ENCODE measurements at regions not wholly inside any gene's neighbourhood (a gene's known extent, or its start where the extent isn't known, plus 50 kb on each side); places are given as distances from the start of the nearest gene placed in this dataset.

DNA sequence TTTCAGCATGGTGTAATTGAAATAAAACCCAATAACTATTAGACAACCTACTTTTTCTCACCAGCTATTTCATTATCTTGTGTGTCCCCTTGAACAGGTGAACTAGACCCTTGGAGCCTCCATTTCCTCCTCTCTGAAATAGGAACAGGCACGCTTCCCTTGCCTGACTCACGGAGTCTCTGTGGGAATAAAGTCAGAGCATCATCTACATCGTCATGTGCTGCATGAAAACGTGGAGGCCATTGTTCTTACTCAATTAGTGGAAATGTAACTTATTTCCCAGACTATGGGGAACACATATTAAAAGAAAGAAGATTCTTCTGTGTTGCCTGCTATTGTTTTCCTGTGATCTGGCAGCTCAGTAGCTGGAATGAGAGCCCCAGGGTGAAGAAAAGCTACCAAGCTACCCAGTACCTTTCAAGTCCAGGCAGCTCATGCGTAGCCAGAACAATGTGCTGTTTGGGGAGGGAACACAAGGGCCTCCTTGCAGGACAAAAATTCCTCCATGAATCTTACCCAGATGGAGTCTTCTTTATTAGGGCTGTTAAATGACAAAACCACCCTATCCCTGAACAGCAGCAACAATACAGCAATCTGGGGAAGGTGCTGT lies 59.8 kb downstream of the SOX11 start:
- no peak overlapping the region for H3K4me3 ChIP-seq (ENCODE audit: insufficient read depth, low read depth, low read length, poor library complexity, severe bottlenecking)
- H3K27me3 ChIP-seq (replicated peaks; ENCODE audit: control insufficient read depth, insufficient read depth, low read length, poor library complexity, severe bottlenecking): no peaks in the 10 kb centered on the region
- DNase-seq: no peak
- no peaks in the 10 kb centered on the region for H3K36me3 ChIP-seq (ENCODE audit: control insufficient read depth, insufficient read depth, low read length)
- H3K27ac ChIP-seq (ENCODE audit: insufficient read depth, low read length, poor library complexity, severe bottlenecking): no peak overlapping the region
- H3K4me1 ChIP-seq (ENCODE audit: control insufficient read depth, insufficient read depth, low read length, poor library complexity, severe bottlenecking): no peaks in the 10 kb centered on the region
- no peaks in the 10 kb centered on the region for H3K9me3 ChIP-seq (ENCODE audit: control insufficient read depth, low read length)

GRCh38 chr2:5756272-5756671 lies 64.1 kb downstream of the SOX11 start:
- Histone ChIP-seq H3K36me3 (ENCODE audit: control insufficient read depth, insufficient read depth, low read length) (no peaks in the 10 kb centered on the region), H3K9me3 (ENCODE audit: control insufficient read depth, low read length) (no peaks in the 10 kb centered on the region), H3K4me1 (ENCODE audit: control insufficient read depth, insufficient read depth, low read length, poor library complexity, severe bottlenecking) (no peaks in the 10 kb centered on the region), H3K4me3 (ENCODE audit: insufficient read depth, low read depth, low read length, poor library complexity, severe bottlenecking) (no peak overlapping the region), H3K27ac (ENCODE audit: insufficient read depth, low read length, poor library complexity, severe bottlenecking) (no peak overlapping the region), H3K27me3 (replicated peaks; ENCODE audit: control insufficient read depth, insufficient read depth, low read length, poor library complexity, severe bottlenecking) (no peaks in the 10 kb centered on the region)
- DNase-seq: no peak

GRCh38 chr2:5758346-5758745 lies 66.2 kb downstream of the SOX11 start:
- H3K4me3 ChIP-seq (ENCODE audit: insufficient read depth, low read depth, low read length, poor library complexity, severe bottlenecking): no peak overlapping the region
- H3K4me1 ChIP-seq (ENCODE audit: control insufficient read depth, insufficient read depth, low read length, poor library complexity, severe bottlenecking): no peaks in the 10 kb centered on the region
- no peaks in the 10 kb centered on the region for H3K36me3 ChIP-seq (ENCODE audit: control insufficient read depth, insufficient read depth, low read length)
- no peaks in the 10 kb centered on the region for H3K9me3 ChIP-seq (ENCODE audit: control insufficient read depth, low read length)
- H3K27me3 ChIP-seq (replicated peaks; ENCODE audit: control insufficient read depth, insufficient read depth, low read length, poor library complexity, severe bottlenecking): no peaks in the 10 kb centered on the region
- H3K27ac ChIP-seq (ENCODE audit: insufficient read depth, low read length, poor library complexity, severe bottlenecking): no peak overlapping the region
- no peak for DNase-seq

- H3K36me3 ChIP-seq (ENCODE audit: control insufficient read depth, insufficient read depth, low read length): no peaks in the 10 kb centered on the region
- no peaks in the 10 kb centered on the region for H3K9me3 ChIP-seq (ENCODE audit: control insufficient read depth, low read length)
- no peak overlapping the region for H3K4me3 ChIP-seq (ENCODE audit: insufficient read depth, low read depth, low read length, poor library complexity, severe bottlenecking)
- no peaks in the 10 kb centered on the region for H3K27me3 ChIP-seq (replicated peaks; ENCODE audit: control insufficient read depth, insufficient read depth, low read length, poor library complexity, severe bottlenecking)
- H3K4me1 ChIP-seq (ENCODE audit: control insufficient read depth, insufficient read depth, low read length, poor library complexity, severe bottlenecking): no peaks in the 10 kb centered on the region
- DNase-seq: no peak
- no peak overlapping the region for H3K27ac ChIP-seq (ENCODE audit: insufficient read depth, low read length, poor library complexity, severe bottlenecking)
Measured at GRCh38 chr2:5759949-5760348, 67.8 kb downstream of the SOX11 start.

- Histone ChIP-seq H3K36me3 (ENCODE audit: control insufficient read depth, insufficient read depth, low read length) (no peaks in the 10 kb centered on the region), H3K27me3 (replicated peaks; ENCODE audit: control insufficient read depth, insufficient read depth, low read length, poor library complexity, severe bottlenecking) (no peaks in the 10 kb centered on the region), H3K27ac (ENCODE audit: insufficient read depth, low read length, poor library complexity, severe bottlenecking) (no peak overlapping the region), H3K9me3 (ENCODE audit: control insufficient read depth, low read length) (peaks cover 3% of the 10 kb centered on the region), H3K4me3 (ENCODE audit: insufficient read depth, low read depth, low read length, poor library complexity, severe bottlenecking) (no peak overlapping the region), H3K4me1 (ENCODE audit: control insufficient read depth, insufficient read depth, low read length, poor library complexity, severe bottlenecking) (no peaks in the 10 kb centered on the region)
- DNase-seq: no peak
Measured at GRCh38 chr2:5763531-5763930, 71.3 kb downstream of the SOX11 start.

GRCh38 chr2:5764041-5764440 lies 71.9 kb downstream of the SOX11 start:
- Histone ChIP-seq H3K36me3 (ENCODE audit: control insufficient read depth, insufficient read depth, low read length) (no peaks in the 10 kb centered on the region), H3K27ac (ENCODE audit: insufficient read depth, low read length, poor library complexity, severe bottlenecking) (no peak overlapping the region), H3K4me1 (ENCODE audit: control insufficient read depth, insufficient read depth, low read length, poor library complexity, severe bottlenecking) (no peaks in the 10 kb centered on the region), H3K27me3 (replicated peaks; ENCODE audit: control insufficient read depth, insufficient read depth, low read length, poor library complexity, severe bottlenecking) (no peaks in the 10 kb centered on the region), H3K4me3 (ENCODE audit: insufficient read depth, low read depth, low read length, poor library complexity, severe bottlenecking) (no peak overlapping the region), H3K9me3 (ENCODE audit: control insufficient read depth, low read length) (peaks cover 3% of the 10 kb centered on the region)
- no peak for DNase-seq

- no peak overlapping the region for H3K4me3 ChIP-seq (ENCODE audit: insufficient read depth, low read depth, low read length, poor library complexity, severe bottlenecking)
- no peaks in the 10 kb centered on the region for H3K36me3 ChIP-seq (ENCODE audit: control insufficient read depth, insufficient read depth, low read length)
- H3K9me3 ChIP-seq (ENCODE audit: control insufficient read depth, low read length): peaks cover 3% of the 10 kb centered on the region
- no peak for DNase-seq
- no peaks in the 10 kb centered on the region for H3K4me1 ChIP-seq (ENCODE audit: control insufficient read depth, insufficient read depth, low read length, poor library complexity, severe bottlenecking)
- no peaks in the 10 kb centered on the region for H3K27me3 ChIP-seq (replicated peaks; ENCODE audit: control insufficient read depth, insufficient read depth, low read length, poor library complexity, severe bottlenecking)
- no peak overlapping the region for H3K27ac ChIP-seq (ENCODE audit: insufficient read depth, low read length, poor library complexity, severe bottlenecking)
Measured at GRCh38 chr2:5766056-5766455, 73.9 kb downstream of the SOX11 start.

- H3K27ac ChIP-seq (ENCODE audit: insufficient read depth, low read length, poor library complexity, severe bottlenecking): no peak overlapping the region
- no peaks in the 10 kb centered on the region for H3K27me3 ChIP-seq (replicated peaks; ENCODE audit: control insufficient read depth, insufficient read depth, low read length, poor library complexity, severe bottlenecking)
- H3K4me1 ChIP-seq (ENCODE audit: control insufficient read depth, insufficient read depth, low read length, poor library complexity, severe bottlenecking): no peaks in the 10 kb centered on the region
- peaks cover 3% of the 10 kb centered on the region for H3K9me3 ChIP-seq (ENCODE audit: control insufficient read depth, low read length)
- no peaks in the 10 kb centered on the region for H3K36me3 ChIP-seq (ENCODE audit: control insufficient read depth, insufficient read depth, low read length)
- H3K4me3 ChIP-seq (ENCODE audit: insufficient read depth, low read depth, low read length, poor library complexity, severe bottlenecking): no peak overlapping the region
- no peak for DNase-seq
Measured at GRCh38 chr2:5766561-5766960, 74.4 kb downstream of the SOX11 start.

- no peaks in the 10 kb centered on the region for H3K27me3 ChIP-seq (replicated peaks; ENCODE audit: control insufficient read depth, insufficient read depth, low read length, poor library complexity, severe bottlenecking)
- DNase-seq: no peak
Measured at GRCh38 chr2:5777131-5777535, 84.9 kb downstream of the SOX11 start.

DNA sequence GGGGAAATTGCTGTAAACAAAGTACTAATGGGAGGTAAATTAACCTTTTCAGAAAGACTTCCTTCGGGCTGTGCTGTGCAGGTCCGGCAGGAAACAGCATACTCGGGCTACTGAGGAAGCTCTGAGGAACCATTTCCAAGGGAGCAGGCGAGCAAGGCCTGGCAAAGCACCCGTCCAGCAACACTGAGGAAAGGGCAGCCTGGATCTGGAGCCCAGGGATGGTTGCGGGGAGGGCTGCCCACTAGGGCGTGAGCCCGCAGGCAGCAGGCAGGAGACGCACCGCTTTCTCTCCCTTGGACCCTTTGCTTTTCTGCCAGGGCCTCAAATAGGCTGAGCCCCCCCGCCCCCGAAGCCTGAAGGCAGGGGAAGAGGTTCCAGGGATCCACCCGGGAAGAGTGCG lies 89.5 kb downstream of the SOX11 start:
- Histone ChIP-seq H3K4me1 (ENCODE audit: control insufficient read depth, insufficient read depth, low read length, poor library complexity, severe bottlenecking) (no peaks in the 10 kb centered on the region), H3K9me3 (ENCODE audit: control insufficient read depth, low read length) (no peaks in the 10 kb centered on the region), H3K36me3 (ENCODE audit: control insufficient read depth, insufficient read depth, low read length) (no peaks in the 10 kb centered on the region), H3K4me3 (ENCODE audit: insufficient read depth, low read depth, low read length, poor library complexity, severe bottlenecking) (no peak overlapping the region), H3K27ac (ENCODE audit: insufficient read depth, low read length, poor library complexity, severe bottlenecking) (no peak overlapping the region), H3K27me3 (replicated peaks; ENCODE audit: control insufficient read depth, insufficient read depth, low read length, poor library complexity, severe bottlenecking) (no peaks in the 10 kb centered on the region)
- DNase-seq: no peak

More at GRCh38 chr2:5777131-5777535, 84.9 kb downstream of the SOX11 start:
- Histone ChIP-seq H3K4me1 (ENCODE audit: control insufficient read depth, insufficient read depth, low read length, poor library complexity, severe bottlenecking) (no peaks in the 10 kb centered on the region), H3K27ac (ENCODE audit: insufficient read depth, low read length, poor library complexity, severe bottlenecking) (no peak overlapping the region), H3K36me3 (ENCODE audit: control insufficient read depth, insufficient read depth, low read length) (no peaks in the 10 kb centered on the region), H3K4me3 (ENCODE audit: insufficient read depth, low read depth, low read length, poor library complexity, severe bottlenecking) (no peak overlapping the region), H3K9me3 (ENCODE audit: control insufficient read depth, low read length) (no peaks in the 10 kb centered on the region)

All from effector memory CD4-positive, alpha-beta T cell (primary cell).